ENCODE measurements at regions not wholly inside any gene's neighbourhood (a gene's known extent, or its start where the extent isn't known, plus 50 kb on each side); places are given as distances from the start of the nearest gene placed in this dataset.
"Not testable (repeated sequence)": the region's sequence is repeated elsewhere in the genome, so short reads cannot be mapped to it uniquely, and the experiment has no call there.

DNA sequence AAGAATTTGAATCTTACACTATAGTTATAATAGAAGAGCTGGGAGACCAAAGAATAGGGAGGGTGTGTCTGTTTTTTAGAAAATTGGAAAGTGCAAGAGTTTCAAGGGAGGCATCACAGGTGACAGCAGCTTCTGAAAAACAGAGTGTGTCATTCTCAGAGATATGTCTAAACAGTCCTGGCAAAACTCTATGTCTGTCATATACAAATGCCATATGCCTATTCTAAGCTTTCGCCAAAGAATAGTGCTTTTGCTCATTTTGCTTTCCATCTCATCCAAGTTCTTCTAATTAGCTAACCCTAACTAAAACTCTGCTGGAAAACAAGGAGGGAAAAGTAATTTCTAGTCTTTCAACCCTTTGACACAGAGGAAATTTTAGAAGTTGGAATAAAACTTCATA lies 388.0 kb upstream of the TYRP1 start:
- H3K27me3 Mint-ChIP-seq, result no peaks in the 10 kb centered on the region
- H3K36me3 Mint-ChIP-seq, result no peaks in the 10 kb centered on the region
- peaks cover 0 to 1% (median 0%) of the 10 kb centered on the region in 3 donors for H3K4me1 Mint-ChIP-seq
- H3K27ac Mint-ChIP-seq, result no peak overlapping the region
- no peak overlapping the region for H3K4me3 Mint-ChIP-seq
- H3K9me3 Mint-ChIP-seq, result peaks cover 4 to 13% (median 6%) of the 10 kb centered on the region in 3 donors

- Mint-ChIP-seq H3K36me3 (no peaks in the 10 kb centered on the region), H3K4me1 (no peaks in the 10 kb centered on the region), H3K4me3 (no peak overlapping the region), H3K27me3 (no peaks in the 10 kb centered on the region), H3K27ac (no peak overlapping the region), H3K9me3 (peaks cover 5 to 21% (median 7%) of the 10 kb centered on the region in 3 donors)
Measured at GRCh38 chr9:12314589-12314988, 378.6 kb upstream of the TYRP1 start.

- H3K27ac Mint-ChIP-seq, result no peak overlapping the region
- H3K9me3 Mint-ChIP-seq, result peaks cover 0 to 3% (median 0%) of the 10 kb centered on the region in 3 donors
- no peak overlapping the region for H3K4me3 Mint-ChIP-seq
- H3K4me1 Mint-ChIP-seq, result no peaks in the 10 kb centered on the region
- H3K27me3 Mint-ChIP-seq, result no peaks in the 10 kb centered on the region
- H3K36me3 Mint-ChIP-seq, result no peaks in the 10 kb centered on the region
Measured at GRCh38 chr9:12318732-12319685, 374.2 kb upstream of the TYRP1 start.

GRCh38 chr9:12329623-12329985 lies 363.6 kb upstream of the TYRP1 start:
- H3K4me3 Mint-ChIP-seq, result no peak overlapping the region
- no peaks in the 10 kb centered on the region for H3K4me1 Mint-ChIP-seq
- no peak overlapping the region for H3K27ac Mint-ChIP-seq
- no peaks in the 10 kb centered on the region for H3K27me3 Mint-ChIP-seq
- no peaks in the 10 kb centered on the region for H3K36me3 Mint-ChIP-seq
- peaks cover 0 to 6% (median 0%) of the 10 kb centered on the region in 3 donors for H3K9me3 Mint-ChIP-seq

DNA sequence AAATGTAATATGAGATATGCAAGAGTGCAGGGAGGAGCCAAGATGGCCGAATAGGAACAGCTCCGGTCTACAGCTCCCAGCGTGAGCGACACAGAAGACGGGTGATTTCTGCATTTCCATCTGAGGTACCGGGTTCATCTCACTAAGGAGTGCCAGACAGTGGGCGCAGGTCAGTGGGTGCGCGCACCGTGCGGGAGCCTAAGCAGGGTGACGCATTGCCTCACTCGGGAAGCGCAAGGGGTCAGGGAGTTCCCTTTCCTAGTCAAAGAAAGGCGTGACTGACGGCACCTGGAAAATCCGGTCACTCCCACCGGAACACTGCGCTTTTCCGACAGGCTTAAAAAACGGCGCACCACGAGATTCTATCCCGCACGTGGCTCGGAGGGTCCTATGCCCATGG lies 359.2 kb upstream of the TYRP1 start:
- H3K27me3 Mint-ChIP-seq, H3K4me3 Mint-ChIP-seq, H3K36me3 Mint-ChIP-seq, H3K4me1 Mint-ChIP-seq, H3K9me3 Mint-ChIP-seq, H3K27ac Mint-ChIP-seq: not testable (repeated sequence)

DNA sequence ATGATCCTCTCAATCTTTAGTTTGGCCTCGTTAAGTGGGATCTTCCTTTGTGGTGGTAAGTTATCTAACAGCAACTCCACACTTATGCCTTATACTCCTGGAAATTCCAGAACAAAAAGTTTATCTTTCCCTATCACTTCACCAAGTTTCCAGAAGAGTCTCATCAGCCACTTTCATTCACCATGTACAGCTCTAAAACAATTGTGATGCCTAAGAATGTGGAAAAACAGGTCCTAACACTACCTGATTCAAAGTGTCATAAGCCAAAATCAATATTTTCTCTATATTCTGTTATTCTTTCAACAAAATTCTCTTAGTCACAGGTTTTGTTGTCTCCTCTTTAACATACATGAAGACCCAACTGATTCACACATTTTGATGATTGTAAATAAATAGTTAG lies 342.4 kb upstream of the TYRP1 start:
- Mint-ChIP-seq H3K9me3 (peaks cover 5 to 16% (median 7%) of the 10 kb centered on the region in 3 donors), H3K4me3 (no peak overlapping the region), H3K4me1 (no peaks in the 10 kb centered on the region), H3K27ac (no peak overlapping the region), H3K27me3 (no peaks in the 10 kb centered on the region), H3K36me3 (no peaks in the 10 kb centered on the region)

DNA sequence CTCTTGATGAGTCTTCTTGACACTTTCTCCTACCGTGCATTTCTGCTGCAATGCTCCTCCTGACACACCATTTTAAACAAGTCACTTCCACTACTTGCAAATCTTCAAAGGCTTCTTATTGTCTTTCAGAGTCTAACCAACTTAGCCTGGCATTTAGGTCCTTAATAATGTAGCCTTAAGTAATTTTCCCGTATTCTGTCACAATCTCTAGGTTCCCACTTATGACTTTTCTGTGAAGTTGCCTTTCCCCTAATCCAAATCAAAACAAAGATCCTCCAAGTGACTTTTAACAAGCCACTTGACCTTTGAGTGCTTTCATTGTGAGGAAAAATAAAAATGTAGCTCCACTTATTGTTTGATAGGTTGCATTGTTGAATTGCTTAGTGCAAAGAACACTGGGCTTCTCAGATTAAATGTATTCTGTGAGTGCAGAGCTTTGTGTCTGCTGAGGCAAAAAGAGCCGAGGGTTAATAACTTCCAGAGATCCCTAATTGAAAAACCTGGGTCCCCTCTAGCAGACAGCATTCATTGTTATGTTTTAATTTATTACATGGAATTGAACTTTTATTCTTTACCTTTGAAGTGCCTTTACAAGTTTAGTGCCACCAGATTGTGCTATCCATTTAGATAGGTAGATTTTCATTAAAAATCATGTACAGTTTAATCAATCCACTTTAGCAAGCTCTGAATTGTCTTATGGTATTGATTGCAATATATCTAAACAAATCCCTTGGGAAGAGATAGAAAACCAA lies 341.7 kb upstream of the TYRP1 start:
- Mint-ChIP-seq H3K36me3 (no peaks in the 10 kb centered on the region), H3K9me3 (peaks cover 5 to 14% (median 7%) of the 10 kb centered on the region in 3 donors), H3K27me3 (no peaks in the 10 kb centered on the region), H3K4me3 (no peak overlapping the region), H3K27ac (no peak overlapping the region), H3K4me1 (no peaks in the 10 kb centered on the region)

GRCh38 chr9:12352045-12352315 lies 341.2 kb upstream of the TYRP1 start:
- Mint-ChIP-seq H3K9me3 (peaks cover 5 to 14% (median 7%) of the 10 kb centered on the region in 3 donors), H3K36me3 (no peaks in the 10 kb centered on the region), H3K27ac (no peak overlapping the region), H3K4me1 (no peaks in the 10 kb centered on the region), H3K27me3 (no peaks in the 10 kb centered on the region), H3K4me3 (no peak overlapping the region)

DNA sequence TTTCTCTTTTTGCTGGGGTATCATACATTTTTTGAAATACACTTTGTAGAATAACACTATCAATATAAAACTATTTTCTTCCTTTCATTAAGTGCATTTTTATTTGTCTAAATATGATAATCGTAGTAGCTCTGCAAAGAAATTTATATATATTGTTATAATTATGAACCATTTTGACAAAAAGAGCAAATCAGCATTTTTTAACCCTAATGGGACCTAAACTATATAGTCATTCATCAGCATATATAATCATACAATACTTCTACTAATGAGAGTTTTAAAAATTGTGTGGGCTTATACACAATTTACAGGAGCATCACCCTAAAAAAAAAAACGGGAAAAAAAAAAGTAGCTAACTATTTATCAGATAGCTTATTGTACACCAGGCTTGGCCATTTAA lies 329.7 kb upstream of the TYRP1 start:
- Mint-ChIP-seq H3K27ac (no peak overlapping the region), H3K36me3 (no peaks in the 10 kb centered on the region), H3K27me3 (no peaks in the 10 kb centered on the region)

GRCh38 chr9:12368569-12368968 lies 324.6 kb upstream of the TYRP1 start:
- no peaks in the 10 kb centered on the region for H3K4me1 Mint-ChIP-seq
- no peak overlapping the region for H3K4me3 Mint-ChIP-seq
- no peak overlapping the region for H3K27ac Mint-ChIP-seq
- no peaks in the 10 kb centered on the region for H3K27me3 Mint-ChIP-seq
- no peaks in the 10 kb centered on the region for H3K36me3 Mint-ChIP-seq
- peaks cover 0 to 4% (median 0%) of the 10 kb centered on the region in 3 donors for H3K9me3 Mint-ChIP-seq

More for the DNA sequence above, 329.7 kb upstream of the TYRP1 start:
- no peak overlapping the region for H3K4me3 Mint-ChIP-seq
- H3K4me1 Mint-ChIP-seq, result no peaks in the 10 kb centered on the region
- H3K9me3 Mint-ChIP-seq, result peaks cover 0 to 4% (median 0%) of the 10 kb centered on the region in 3 donors

GRCh38 chr9:12391839-12392509 lies 301.2 kb upstream of the TYRP1 start:
- peaks cover 2 to 9% (median 2%) of the 10 kb centered on the region in 3 donors for H3K9me3 Mint-ChIP-seq
- no peaks in the 10 kb centered on the region for H3K27me3 Mint-ChIP-seq
- H3K4me1 Mint-ChIP-seq, result no peaks in the 10 kb centered on the region
- H3K4me3 Mint-ChIP-seq, result no peak overlapping the region
- H3K36me3 Mint-ChIP-seq, result peaks cover 2% of the 10 kb centered on the region
- no peak overlapping the region for H3K27ac Mint-ChIP-seq

- Mint-ChIP-seq H3K4me3 (no peak overlapping the region), H3K9me3 (peaks cover 0 to 15% (median 4%) of the 10 kb centered on the region in 3 donors), H3K4me1 (no peaks in the 10 kb centered on the region), H3K27ac (no peak overlapping the region), H3K27me3 (no peaks in the 10 kb centered on the region), H3K36me3 (peaks cover 2% of the 10 kb centered on the region)
Measured at GRCh38 chr9:12394105-12394504, 299.1 kb upstream of the TYRP1 start.

GRCh38 chr9:12403721-12404120 lies 289.5 kb upstream of the TYRP1 start:
- Mint-ChIP-seq H3K9me3 (peaks cover 0 to 2% (median 2%) of the 10 kb centered on the region in 3 donors), H3K36me3 (no peaks in the 10 kb centered on the region), H3K4me3 (no peak overlapping the region), H3K4me1 (no peaks in the 10 kb centered on the region), H3K27me3 (no peaks in the 10 kb centered on the region), H3K27ac (no peak overlapping the region)

- no peak overlapping the region for H3K4me3 Mint-ChIP-seq
- H3K27me3 Mint-ChIP-seq, result no peaks in the 10 kb centered on the region
- no peaks in the 10 kb centered on the region for H3K36me3 Mint-ChIP-seq
- H3K9me3 Mint-ChIP-seq, result peaks cover 7 to 38% (median 10%) of the 10 kb centered on the region in 3 donors
- no peak overlapping the region for H3K27ac Mint-ChIP-seq
- H3K4me1 Mint-ChIP-seq, result no peaks in the 10 kb centered on the region
Measured at GRCh38 chr9:12413986-12414385, 279.2 kb upstream of the TYRP1 start.

- H3K27me3 Mint-ChIP-seq, result no peaks in the 10 kb centered on the region
- H3K36me3 Mint-ChIP-seq, result no peaks in the 10 kb centered on the region
- H3K4me1 Mint-ChIP-seq, result no peaks in the 10 kb centered on the region
- no peak overlapping the region for H3K4me3 Mint-ChIP-seq
- peaks cover 6 to 33% (median 10%) of the 10 kb centered on the region in 3 donors for H3K9me3 Mint-ChIP-seq
- H3K27ac Mint-ChIP-seq, result peak overlapping the region in 1 of 3 donors; percentile 48
Measured at GRCh38 chr9:12414514-12414913, 278.7 kb upstream of the TYRP1 start.
